ENCODE measurements at regions not wholly inside any gene's neighbourhood (a gene's known extent, or its start where the extent isn't known, plus 50 kb on each side); places are given as distances from the start of the nearest gene placed in this dataset.
A peak's percentile ranks its signal among the peaks of the same experiment; 100 is the strongest.
"Not testable (repeated sequence)": the region's sequence is repeated elsewhere in the genome, so short reads cannot be mapped to it uniquely, and the experiment has no call there.

GRCh38 chrX:102784550-102784949 lies 64.0 kb downstream of the GPRASP3 start:
- no peak for DNase-seq
- intact Hi-C loops (cut with DNase I) = no loop called here

DNA sequence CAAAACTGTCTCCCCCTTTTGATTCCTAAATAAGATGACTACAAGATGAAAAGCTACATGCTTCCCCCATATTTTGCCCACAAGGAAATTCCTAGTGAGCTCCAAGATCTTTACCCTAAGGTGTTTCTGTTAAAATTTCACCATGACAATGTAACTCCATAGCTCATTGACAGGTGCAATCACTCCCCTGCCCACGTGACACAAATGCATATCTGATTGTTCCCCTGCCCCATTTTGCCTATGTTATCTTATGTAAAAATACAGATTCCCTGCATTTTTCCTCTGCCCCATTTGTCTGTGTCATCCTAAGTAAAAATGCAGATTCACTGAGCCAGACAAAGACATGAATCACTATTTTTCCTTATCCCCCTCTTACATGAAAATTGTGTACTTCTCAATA lies 66.7 kb downstream of the GPRASP3 start:
- DNase-seq = no peak
- intact Hi-C loops (cut with DNase I) = no loop called here

- intact Hi-C loops (cut with DNase I) = no loop called here
- DNase-seq = no peak
Measured at GRCh38 chrX:102808336-102808735, 87.8 kb downstream of the GPRASP3 start.

GRCh38 chrX:102818269-102818668 lies 97.7 kb downstream of the GPRASP3 start:
- DNase-seq; intact Hi-C loops (cut with DNase I): not testable (repeated sequence)

DNA sequence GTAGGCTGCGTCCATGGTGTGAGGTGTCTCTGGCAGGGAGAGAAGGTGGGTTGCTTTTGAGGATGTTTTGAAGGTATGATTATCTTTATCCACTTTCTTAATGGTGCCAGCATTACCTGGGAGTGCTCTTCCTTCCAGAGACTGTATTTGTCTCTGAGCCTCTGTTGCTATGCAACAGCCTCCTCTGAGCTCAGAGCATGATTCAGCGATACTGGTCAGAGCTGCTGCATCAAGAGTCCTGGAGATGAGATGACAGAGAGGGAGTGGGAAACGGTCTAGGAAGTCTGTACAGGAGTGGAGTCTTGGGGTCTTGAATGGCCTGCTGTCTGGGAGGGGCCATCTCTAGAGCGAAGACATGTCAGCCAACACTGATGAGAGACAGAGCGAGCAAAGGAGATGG lies 104.4 kb upstream of the RAB40AL start:
- peak in 3 of 10 donors; percentile 8 to 57 (median 24) for DNase-seq
- intact Hi-C loops (cut with DNase I) = no loop called here

- no peak for DNase-seq
- intact Hi-C loops (cut with DNase I) = no loop called here
Measured at GRCh38 chrX:102833136-102833535, 103.9 kb upstream of the RAB40AL start.

DNA sequence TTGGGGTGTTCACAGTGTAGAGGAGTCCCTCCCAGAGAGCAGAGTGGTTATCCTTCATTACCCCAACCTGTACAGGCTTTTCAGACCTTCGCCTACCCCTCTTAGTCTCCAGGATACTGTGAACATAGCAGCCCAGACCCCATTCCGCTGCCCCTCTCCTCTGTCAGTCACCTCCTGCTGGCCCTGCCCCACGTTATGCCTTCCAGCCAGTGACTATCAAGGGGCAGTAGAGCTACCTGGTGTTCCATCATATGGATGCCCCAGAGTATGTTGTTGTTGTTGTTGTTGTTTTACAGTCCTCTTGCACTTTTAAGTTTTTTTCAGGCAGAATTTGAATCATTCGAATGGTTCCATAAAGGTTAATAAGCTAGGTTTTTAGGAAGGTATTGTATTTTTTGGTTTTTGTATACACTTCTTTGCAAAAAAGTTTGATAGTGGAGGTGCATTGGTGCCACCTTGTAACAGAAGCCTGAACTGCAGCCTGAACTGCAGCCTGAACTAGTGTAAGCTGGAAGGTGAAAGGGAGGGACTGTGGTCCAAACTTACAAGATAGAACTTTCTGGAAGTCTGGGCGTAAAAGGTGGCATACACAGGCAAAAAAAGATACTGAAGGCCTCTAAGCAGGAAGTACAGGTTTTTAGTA lies 101.4 kb upstream of the RAB40AL start:
- intact Hi-C loops (cut with DNase I) = no loop called here
- peak in 1 of 10 donors; percentile 11 for DNase-seq

DNA sequence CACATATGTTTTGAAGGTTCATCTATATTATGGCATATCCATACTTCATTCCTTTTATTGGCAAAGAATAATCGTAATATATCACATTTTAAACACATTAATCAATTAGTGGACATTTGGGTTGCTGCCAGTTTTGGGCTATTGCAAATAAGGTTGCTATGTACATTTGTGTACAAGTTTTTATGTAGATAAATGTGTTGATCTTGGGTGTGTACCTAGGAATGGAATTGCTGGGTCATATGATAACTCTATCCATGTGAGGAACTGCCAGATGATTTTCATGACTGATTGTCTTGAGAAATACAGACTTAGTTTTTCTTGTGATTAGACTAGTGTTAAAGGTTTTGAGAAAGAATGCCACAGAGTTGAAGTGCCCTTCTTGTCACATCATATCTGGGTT lies 99.2 kb upstream of the RAB40AL start:
- intact Hi-C loops (cut with DNase I) = no loop called here
- DNase-seq = no peak

DNA sequence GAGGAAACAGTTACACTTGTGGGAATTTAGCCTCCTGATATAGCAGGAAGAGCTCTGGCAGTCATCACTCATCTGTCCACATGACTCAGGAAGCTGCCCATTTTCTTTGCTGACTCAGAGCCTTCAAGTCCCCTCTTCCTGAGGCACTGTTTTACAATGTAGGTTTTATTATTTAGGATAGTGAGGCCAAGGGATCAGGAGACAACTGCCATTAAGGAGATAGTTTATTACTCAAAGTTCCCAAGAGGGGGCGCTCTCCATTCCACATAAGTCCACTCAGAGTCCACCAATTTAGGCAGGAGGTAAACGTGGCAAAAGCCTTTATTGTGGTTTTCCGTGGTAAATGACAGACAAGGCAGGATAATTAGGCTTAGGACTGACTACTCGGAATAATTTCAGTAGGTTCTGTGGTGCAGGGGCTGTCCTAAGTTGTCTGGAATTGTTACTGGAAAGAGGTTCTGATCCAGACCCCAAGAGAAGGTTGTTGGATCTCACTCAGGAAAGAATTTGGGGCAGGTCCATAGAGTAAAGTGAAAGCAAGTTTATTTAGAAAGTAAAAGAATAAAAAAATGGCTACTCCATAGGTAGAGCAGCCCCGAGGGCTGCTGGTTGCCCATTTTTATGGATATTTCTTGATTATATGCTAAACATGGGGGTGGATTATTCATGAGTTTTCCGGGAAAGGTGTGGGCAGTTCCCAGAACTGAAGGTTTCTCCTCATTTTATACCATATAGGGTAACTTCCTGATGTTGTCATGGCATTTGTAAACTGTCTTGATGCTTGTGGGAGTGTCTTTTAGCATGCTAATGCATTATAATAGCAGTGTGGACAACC lies 96.0 kb upstream of the RAB40AL start:
- no peak for DNase-seq
- intact Hi-C loops (cut with DNase I) = no loop called here

GRCh38 chrX:102841706-102842003 lies 95.4 kb upstream of the RAB40AL start:
- DNase-seq = no peak
- intact Hi-C loops (cut with DNase I) = no loop called here

- DNase-seq = no peak
- intact Hi-C loops (cut with DNase I) = no loop called here
Measured at GRCh38 chrX:102845020-102845419, 92.1 kb upstream of the RAB40AL start.

- no peak for DNase-seq
- intact Hi-C loops (cut with DNase I) = no loop called here
Measured at GRCh38 chrX:102846544-102847236, 90.4 kb upstream of the RAB40AL start.

- no peak for DNase-seq
- intact Hi-C loops (cut with DNase I) = no loop called here
Measured at GRCh38 chrX:102847362-102847761, 89.7 kb upstream of the RAB40AL start.

DNA sequence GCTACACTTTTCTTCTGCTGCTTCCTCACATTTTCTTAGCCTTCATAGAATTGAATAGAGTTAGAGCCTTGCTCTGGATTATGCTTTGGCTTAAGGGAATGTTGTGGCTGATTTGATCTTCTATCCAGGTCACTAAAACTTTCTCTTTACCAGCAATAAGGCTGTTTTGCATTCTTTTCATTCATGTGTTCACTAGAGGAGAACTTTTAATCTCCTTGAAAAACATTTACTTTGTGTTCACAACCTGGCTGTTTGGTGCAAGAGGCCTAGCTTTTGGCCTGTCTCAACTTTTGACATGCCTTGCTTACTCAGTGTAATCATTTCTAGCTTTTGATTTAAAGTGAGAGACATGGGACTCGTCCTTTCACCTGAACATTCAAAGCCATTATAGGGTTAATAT lies 87.7 kb upstream of the RAB40AL start:
- no peak for DNase-seq
- intact Hi-C loops (cut with DNase I) = no loop called here

DNA sequence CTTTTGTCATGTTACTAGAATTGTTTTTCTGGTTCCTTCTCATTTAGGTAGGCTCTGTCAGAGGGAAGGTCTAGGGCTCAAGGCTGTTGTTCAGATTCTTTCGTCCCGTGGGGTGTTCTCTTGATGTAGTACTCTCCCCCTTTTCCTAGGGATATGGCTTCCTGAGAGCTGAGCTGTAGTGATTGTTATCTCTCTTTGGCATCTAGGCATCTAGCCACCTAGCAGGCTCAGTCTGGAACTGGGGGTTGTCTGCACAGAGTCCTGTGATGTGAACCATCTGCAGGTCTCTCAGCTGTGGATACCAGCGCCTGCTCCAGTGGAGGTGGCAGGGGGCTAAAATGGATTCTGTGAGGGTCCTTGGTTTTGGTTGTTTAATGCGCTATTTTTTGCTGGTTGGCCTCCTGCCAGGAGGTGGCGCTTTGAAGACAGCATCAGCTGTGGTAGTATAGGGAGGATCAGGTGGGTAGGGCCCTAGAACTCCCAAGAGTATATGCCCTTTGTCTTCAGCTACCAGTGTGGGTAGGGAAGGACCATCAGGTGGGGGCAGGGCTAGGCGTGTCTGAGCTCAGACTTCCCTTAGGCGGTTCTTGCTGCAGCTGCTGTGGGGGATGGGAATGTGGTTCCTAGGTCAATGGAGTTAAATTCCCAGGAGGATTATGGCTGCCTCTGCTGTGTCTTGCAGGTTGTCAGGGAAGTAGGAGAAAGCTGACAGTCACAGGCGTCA lies 78.1 kb upstream of the RAB40AL start:
- intact Hi-C loops (cut with DNase I); DNase-seq: not testable (repeated sequence)

DNA sequence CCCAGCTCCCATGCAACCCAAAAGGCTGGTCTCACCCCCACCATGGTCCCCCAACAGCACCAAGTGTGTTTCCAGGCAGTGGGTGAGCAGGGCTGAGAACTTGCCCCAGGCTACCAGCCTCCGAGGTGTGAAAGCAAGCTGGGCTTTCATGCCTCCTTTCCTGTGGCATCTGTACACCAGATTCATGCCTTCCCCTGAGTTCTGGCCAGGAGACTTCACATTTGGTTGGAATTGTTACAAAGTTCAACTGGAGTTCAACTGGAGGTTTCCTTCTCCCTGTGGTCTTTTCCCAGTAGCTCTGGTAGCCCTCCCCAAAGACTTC lies 77.6 kb upstream of the RAB40AL start:
- intact Hi-C loops (cut with DNase I) = no loop called here

GRCh38 chrX:102860235-102860634 lies 76.8 kb upstream of the RAB40AL start:
- intact Hi-C loops (cut with DNase I) = no loop called here
- DNase-seq = no peak

More for the DNA sequence above, 77.6 kb upstream of the RAB40AL start:
- peak in 1 of 10 donors; percentile 58 for DNase-seq

DNA sequence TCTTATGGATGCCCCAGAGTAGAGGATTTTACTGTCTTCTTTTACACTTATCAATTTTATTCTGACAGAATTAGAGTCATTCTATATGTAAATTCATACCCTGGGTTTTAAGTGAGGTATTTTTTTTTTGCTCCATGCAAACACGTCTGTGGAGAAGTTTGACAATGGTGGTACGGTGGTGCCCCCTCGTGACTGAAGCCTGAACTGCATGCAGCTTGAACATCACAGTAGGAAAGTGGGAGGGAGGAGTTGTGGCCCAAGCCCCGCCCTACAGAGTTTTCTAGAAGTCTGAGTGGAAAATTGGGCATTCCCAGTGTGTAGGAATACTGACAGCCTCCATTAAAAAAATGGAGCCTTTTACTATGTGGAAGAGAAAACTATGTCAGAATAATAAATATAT lies 73.3 kb upstream of the RAB40AL start:
- intact Hi-C loops (cut with DNase I) = no loop called here
- peak; percentile 54 to 97 (median 82) for DNase-seq

DNA sequence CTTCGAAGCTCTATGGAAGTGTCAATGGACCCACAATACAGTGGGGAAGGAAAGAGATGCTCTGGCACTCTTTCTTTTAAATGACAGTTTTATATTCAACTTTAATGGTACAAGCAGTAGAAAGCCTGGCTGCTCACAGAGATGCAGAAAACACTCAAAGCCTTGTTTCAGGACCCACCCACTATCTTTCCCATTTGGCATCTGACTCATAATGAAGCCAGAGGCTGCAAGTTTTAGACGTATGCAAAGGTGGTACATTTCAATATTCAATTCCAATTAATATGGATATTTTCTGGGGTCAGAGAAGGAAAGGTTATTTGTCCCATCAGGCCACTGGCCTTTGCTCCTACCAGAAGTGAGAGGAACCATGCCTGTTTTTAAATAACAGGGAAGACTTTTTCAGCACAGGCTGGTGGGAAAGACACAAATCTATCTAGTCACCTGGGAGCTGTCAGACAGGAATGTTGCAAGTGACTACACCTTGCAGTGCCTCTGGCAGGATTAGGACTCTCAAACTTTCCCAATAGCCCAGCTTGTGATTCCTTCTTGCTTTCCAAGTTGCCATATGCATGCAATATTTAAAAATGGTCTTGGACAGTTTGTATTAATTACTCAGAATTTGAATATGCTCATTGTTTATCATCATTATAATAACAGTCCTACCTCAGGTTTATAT lies 70.0 kb upstream of the RAB40AL start:
- intact Hi-C loops (cut with DNase I) = no loop called here
- DNase-seq = no peak

DNA sequence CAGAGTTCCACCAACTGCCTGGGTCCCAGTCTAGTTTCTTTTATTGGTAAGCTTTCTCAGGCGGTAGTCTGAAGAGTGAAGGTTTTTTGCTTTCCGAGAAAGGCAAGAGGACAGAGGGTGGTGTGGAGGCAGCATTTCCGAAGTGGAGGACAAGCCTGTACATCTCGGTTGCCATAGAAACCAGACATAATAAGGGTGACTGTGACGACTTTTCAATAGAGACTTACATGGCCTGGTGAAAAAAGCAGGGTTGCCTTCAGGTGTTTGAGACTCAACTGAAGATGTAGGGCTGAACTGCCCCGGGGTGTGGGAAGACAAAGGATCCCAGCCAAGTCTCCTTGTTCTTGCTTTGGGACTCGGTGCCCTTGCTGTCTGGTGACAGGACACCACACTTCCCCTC lies 53.6 kb upstream of the RAB40AL start:
- intact Hi-C loops (cut with DNase I) = no loop called here
- no peak for DNase-seq

Data from posterior cingulate gyrus (tissue), 11 donors.